ENCODE measurements at regions not wholly inside any gene's neighbourhood (a gene's known extent, or its start where the extent isn't known, plus 50 kb on each side); places are given as distances from the start of the nearest gene placed in this dataset.

DNA sequence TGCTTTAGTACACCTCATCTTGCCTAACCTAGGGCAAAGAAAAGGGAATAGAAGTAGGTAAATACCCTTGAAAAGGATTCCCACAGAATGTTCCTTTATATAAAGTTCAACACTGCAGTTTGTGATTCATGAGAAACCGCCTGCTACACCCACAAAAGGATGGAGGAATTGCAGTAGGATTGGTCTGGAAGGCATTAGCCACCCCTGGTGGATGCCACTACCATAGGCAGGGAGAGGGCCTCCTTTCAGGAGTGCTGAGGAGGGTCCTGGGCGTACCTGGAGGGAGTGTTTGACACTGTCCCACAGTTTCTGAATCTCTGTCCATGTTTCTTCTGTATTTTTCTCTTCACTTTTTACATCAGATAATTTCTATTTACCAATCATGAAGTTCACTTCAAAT is 221.8 kb upstream of the TMEM72 start:
- DNase-seq = no peak

DNA sequence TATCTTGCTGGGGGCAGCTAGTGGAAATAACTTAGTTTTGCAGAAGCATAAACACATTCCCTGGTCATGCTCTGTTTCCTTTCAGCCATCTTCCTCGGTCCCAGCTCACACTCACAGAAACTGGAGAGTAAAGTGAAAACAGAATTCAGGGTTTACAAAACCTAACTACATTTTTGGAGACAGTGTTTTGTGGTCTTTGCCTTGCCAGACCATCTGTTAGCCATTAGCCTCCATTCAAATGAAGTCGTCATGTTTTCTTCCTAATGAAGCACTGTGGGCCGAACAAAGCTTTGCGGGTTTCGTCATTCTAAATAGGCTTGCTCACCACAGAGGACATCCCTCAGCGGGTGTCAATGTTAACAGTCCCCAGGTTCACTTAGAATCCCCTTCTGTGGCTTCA is 214.6 kb upstream of the TMEM72 start:
- no peak for DNase-seq

GRCh38 chr10:44697116-44697515 is 214.0 kb upstream of the TMEM72 start:
- DNase-seq = no peak

DNA sequence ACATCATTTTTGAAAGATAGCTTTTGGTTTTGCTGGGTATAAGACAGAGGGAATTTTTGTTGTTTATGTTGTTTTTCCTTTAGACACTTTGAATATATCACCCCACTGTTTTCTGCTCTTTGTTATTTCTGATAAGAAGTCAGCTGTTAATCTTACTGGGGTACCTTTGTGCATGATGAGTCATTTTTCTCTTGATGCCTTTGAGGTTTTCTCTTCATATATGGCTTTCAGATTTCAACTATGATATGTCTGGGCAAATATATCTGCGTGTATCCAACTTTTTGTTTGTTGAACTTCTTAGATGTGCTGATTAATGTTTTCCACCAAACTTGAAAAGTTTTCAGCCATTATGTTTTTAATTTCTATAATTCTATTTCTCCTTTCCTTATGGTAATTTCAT is 208.6 kb upstream of the TMEM72 start:
- no peak for DNase-seq

- no peak for DNase-seq
Measured at GRCh38 chr10:44703241-44704155, 207.6 kb upstream of the TMEM72 start.

GRCh38 chr10:44704616-44705015 is 206.5 kb upstream of the TMEM72 start:
- no peak for DNase-seq

- no peak for DNase-seq
Measured at GRCh38 chr10:44706745-44707144, 204.4 kb upstream of the TMEM72 start.

DNA sequence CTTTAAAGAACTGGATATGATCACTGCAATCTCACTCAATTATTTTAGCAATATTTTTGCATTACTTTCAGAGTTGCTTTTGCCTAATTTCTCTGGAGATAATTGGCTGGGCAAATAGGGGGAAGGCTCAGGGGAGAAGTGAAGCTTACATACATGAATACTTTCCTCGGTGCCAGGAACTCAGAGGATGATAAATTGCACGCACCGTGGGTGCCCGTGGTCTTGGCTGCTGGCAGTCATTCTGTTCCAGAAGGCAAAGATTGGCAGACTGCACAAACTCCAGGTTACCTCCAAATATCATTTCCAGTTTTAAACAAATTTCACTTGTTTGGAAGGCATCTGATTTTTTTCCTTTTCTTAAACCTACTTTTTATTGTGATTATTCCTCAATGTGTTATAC is 197.8 kb upstream of the TMEM72 start:
- DNase-seq = no peak

DNA sequence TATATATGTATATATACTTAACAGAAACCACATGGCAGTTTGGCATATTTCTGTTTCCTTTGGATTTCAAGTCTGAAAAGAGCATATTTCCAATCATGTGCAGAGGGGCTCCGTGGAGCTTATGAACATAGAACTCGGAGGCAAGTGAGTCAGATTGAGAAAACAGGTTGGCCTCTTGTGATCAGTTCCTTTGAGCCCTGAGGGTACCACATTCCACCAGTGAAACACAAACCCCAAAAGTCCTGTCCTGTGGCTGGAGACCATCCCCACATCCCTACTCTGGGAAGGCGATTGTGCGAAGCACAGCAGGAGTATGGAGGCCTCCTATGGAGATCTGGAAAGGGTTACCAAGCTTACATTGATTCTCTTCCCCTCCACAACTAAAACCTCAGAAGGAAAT is 196.7 kb upstream of the TMEM72 start:
- DNase-seq = no peak

- no peak for DNase-seq
Measured at GRCh38 chr10:44715136-44715535, 196.0 kb upstream of the TMEM72 start.

DNA sequence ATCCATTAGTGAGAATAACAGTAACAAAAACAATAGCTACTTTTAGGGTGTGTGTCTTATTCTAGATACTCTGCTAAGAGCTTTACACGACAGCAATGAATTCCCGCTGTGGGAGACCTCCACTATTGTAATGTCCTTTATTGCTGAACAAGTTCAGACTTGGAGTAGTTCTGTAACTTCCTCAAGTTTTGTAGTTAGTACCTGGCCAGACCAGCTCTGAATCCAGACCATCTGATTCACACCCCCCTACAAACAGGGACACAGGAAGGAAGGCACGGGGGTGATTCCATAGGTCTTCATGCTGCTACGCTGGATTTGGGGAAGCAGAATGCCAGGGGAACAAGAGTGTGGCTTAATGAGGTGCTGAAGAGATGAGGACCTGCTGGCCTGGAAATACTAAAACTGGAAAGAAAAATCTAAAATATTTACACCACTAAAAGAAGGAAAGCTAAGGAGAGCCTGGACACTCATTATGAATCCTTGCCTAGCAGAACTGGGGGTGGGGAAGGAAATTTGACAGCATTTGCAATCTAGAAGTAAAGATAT is 194.6 kb upstream of the TMEM72 start:
- DNase-seq = no peak

- DNase-seq = no peak
Measured at GRCh38 chr10:44723082-44723481, 188.1 kb upstream of the TMEM72 start.

DNA sequence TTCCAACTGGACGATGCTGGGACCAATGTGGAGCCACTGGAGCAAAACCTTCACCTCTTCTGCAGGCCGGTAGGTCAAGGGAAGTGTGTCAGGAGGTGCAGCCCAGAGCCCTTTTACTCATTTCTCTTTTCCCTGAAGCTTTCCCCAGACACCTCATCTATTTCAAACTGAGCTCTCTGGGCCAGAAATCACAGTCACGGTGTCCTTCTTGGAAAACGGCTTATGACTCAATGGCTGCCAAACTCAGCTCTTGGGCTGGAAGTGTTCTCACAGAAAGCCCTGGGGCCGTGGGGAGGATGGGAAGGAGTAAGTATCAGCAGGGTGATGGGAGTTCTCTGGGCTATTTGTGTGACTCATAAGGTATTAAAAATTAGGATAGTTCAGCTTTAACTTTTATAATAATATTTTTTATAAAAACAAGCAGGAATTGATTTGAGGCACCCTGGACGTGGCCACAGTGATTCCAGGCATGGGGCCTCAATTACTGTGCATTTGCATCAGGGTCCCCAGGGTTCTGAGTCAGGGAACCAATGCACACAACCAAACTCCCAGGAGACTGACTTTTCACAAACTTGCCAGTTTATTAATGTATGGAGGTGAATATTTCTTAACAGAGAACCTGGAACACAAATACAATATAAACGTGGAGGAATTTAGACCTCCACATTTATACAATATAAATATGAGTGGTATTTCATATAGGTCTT is 187.4 kb upstream of the TMEM72 start:
- DNase-seq = no peak

- no peak for DNase-seq
Measured at GRCh38 chr10:44724415-44725174, 186.5 kb upstream of the TMEM72 start.

DNA sequence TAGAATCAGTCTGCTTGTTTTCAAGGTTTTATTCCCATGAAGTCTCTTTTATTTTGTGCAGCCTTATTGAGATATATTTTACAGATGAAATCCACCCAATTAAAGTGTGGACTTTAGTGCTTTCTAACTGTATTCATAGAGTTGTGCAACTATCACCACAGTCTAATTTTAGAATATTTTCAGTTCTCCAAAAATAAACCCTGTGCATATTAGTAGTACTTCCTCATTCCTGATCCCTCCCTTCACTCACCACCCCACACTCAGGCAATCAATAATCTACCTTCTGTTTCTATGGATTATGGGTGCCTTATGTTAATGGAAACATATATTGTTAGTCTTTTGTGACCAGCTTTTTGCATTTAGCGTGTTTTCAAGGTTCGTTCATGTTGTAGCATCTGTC is 185.7 kb upstream of the TMEM72 start:
- DNase-seq = no peak

DNA sequence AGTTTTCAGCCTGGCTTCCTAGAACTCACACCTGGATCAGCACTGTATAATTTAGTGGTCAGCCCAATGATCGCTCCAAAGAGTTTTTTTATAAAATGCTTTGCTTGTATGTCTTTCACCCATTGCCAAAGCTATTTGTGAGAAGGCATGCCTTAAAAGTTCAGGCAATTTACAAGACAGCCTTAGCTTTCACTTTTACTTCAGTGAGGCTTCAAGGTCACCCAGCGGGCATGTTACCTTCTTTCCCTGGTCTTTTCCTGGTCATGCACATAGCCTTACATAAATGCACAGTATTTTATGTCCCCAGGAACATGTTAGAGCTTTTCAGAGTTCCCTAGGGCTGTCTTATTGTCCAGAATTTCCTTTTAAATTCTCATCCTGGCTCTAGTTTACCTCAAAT is 179.9 kb upstream of the TMEM72 start:
- DNase-seq = no peak

DNA sequence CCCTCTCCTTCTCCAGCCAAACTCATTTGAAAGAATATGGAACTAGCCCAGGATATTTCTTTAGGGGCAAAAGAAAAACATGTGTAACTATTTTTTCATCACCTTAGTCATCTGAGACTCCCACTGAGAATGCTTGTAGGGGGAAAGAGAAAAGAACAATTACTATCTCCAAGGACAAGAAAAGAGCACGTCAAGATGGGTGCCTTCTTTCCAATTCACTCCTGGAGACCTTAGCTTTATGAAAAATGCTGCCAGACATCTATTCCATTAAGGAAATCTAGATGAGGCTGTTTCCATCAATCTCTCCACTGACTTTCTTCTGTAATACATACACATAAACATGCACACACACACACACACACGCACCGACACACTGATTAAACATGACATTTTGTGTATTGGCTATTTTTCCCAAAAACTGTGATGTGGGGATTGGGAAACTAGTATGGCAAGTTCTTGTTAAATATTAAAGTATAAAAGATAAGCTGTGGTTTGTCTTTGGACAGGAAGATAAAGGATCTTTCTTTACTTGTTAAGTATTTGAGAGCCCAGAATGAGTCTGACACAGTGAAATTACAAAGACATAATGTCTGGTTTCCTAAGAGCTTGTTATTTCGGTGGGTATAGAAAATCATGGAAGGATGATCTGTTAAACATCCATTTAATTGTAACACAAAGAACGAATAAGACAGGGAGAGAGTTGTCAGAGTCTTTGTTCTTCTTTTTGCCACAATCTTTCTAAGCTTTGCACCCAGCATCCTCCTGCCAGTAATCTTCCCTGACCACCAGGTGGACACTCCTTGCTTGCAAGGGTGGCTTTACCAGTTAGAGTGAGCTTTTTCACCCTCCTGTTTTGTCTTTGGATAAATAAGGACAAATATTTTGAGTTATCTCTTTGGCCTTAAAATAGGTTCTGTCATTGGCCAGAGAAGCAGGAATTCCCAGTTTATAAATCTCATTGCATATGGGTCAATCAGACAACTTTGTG is 177.3 kb upstream of the TMEM72 start:
- DNase-seq = no peak

DNA sequence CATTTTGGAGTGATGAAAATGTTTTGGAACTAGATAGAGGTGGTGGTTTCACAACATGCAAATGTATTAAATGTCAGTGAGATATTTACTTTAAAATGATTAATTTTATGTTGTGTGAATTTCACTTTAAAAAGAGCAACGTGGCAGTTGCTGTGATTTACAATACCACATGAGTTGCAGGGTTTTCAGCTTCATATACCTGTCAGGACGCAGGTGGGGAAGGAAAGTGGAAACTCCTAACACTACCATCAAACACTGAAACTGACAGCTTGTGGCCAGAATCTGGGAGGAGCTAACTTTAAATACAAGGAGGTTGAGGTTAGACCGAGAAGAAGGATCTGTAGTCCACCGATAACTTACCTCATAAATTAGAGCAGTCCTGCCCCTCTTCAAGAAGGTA is 168.9 kb upstream of the TMEM72 start:
- DNase-seq = no peak

GRCh38 chr10:44743535-44743934 is 167.6 kb upstream of the TMEM72 start:
- no peak for DNase-seq

- DNase-seq = no peak
Measured at GRCh38 chr10:44745920-44746319, 165.2 kb upstream of the TMEM72 start.

- no peak for DNase-seq
Measured at GRCh38 chr10:44747593-44748172, 163.5 kb upstream of the TMEM72 start.

DNA sequence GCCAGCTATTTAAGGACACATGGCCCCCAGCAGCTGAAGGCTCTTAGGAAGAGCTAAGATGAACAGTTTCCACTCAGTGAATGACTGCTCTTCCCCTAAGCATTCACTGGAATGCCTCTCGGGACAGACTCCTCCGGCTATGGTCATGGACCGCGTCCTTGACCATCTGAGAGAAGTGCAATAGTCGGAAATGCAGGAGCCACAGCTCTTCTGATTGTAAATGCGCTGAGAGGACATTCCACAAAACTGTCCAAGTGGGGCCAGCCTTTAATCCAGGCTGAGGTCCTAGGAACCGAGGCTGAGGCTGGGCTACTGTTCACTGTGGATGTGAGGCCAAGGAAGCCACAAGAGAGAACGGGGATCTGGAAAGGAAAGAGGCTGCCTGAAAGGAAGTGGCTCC is 162.0 kb upstream of the TMEM72 start:
- DNase-seq = no peak
